SU-DHL-6 (cell line): ENCODE measurements at regions not wholly inside any gene's neighbourhood (a gene's known extent, or its start where the extent isn't known, plus 50 kb on each side); places are given as distances from the start of the nearest gene placed in this dataset.

ENCODE experiments used
- H2AFZ ChIP-seq: fragments of 200-600 bp; sonication (generic); 2 replicates; pipeline ENCODE4 v1.6.1; 2014; ENCODE audit warnings: low read depth, mild to moderate bottlenecking, moderate library complexity, mixed read lengths, antibody characterized with exemption, low read length; ENCODE audit not compliant: severe bottlenecking
- H3F3A ChIP-seq: fragments of 200-600 bp; shearing (Covaris generic); 2 replicates; pipeline ENCODE4 v1.6.0; 2016; ENCODE audit warnings: antibody characterized with exemption, mild to moderate bottlenecking; ENCODE audit not compliant: insufficient read depth
- H3K27ac ChIP-seq: fragments of 200-600 bp; sonication (generic); 2 replicates; pipeline ENCODE4 v1.5.1; 2016; ENCODE audit warnings: low read depth, mild to moderate bottlenecking, low read length, moderate library complexity, mixed read lengths
- H3K27me3 ChIP-seq: fragments of 200-600 bp; sonication (generic), shearing (Covaris generic); 2 replicates; pipeline ENCODE4 v1.6.0; 2014; ENCODE audit warnings: mild to moderate bottlenecking, low read length
- H3K36me3 ChIP-seq: fragments of 200-600 bp; sonication (generic); 2 replicates; pipeline ENCODE4 v1.6.1; 2014; ENCODE audit warnings: mild to moderate bottlenecking, low read length, mixed read lengths
- H3K4me2 ChIP-seq: fragments of 300-600, 200-600 bp; shearing (Covaris generic), sonication (generic); 2 replicates; pipeline ENCODE4 v1.6.0; 2014; ENCODE audit warnings: low read length, low read depth, mild to moderate bottlenecking; ENCODE audit not compliant: poor library complexity, severe bottlenecking
- H3K4me3 ChIP-seq: fragments of 200-600 bp; sonication (generic); 2 replicates; pipeline ENCODE4 v1.5.1; 2014; ENCODE audit warnings: antibody characterized with exemption, low read length, mild to moderate bottlenecking, mixed read lengths; ENCODE audit not compliant: insufficient read depth, poor library complexity, severe bottlenecking
- H3K79me2 ChIP-seq: fragments of 200-600 bp; sonication (generic); 2 replicates; pipeline ENCODE4 v1.6.1; 2014; ENCODE audit warnings: mild to moderate bottlenecking, low read length, moderate library complexity; ENCODE audit not compliant: insufficient read depth
- H3K9ac ChIP-seq: fragments of 200-600 bp; sonication (generic); 2 replicates; pipeline ENCODE4 v1.7.0; 2014; ENCODE audit warnings: mild to moderate bottlenecking, low read length
- H3K9me2 ChIP-seq: fragments of 200-600 bp; sonication (generic); replicated peaks from 2 replicates; pipeline ENCODE4 v1.6.1; 2014; ENCODE audit warnings: low read length; ENCODE audit not compliant: insufficient read depth
- H3K9me3 ChIP-seq: fragments of 200-600 bp; sonication (generic); 2 replicates; pipeline ENCODE4 v1.6.1; 2014; ENCODE audit warnings: low read length, mixed read lengths; ENCODE audit not compliant: insufficient read depth
- H4K20me1 ChIP-seq: fragments of 200-600 bp; sonication (generic); 2 replicates; pipeline ENCODE4 v1.6.1; 2014; ENCODE audit warnings: low read depth, mild to moderate bottlenecking, antibody characterized with exemption, low read length, moderate library complexity, mixed read lengths
- EZH2phosphoT487 ChIP-seq: fragments of 200-600 bp; sonication (generic), shearing (Covaris generic); conservative IDR thresholded peaks from 2 replicates; pipeline ENCODE4 v1.6.1; 2018; ENCODE audit warnings: mild to moderate bottlenecking, antibody characterized with exemption, low read length, moderate library complexity, mixed read lengths
- TF ChIP-seq, protein P1 (sequence below): fragments of 200-600 bp; sonication (generic); IDR thresholded peaks from one replicate; pipeline ENCODE4 v1.5.1; 2017; ENCODE audit warnings: antibody characterized with exemption, mild to moderate bottlenecking, low read length, moderate library complexity; ENCODE audit not compliant: insufficient read depth, poor library complexity, severe bottlenecking

DNA sequence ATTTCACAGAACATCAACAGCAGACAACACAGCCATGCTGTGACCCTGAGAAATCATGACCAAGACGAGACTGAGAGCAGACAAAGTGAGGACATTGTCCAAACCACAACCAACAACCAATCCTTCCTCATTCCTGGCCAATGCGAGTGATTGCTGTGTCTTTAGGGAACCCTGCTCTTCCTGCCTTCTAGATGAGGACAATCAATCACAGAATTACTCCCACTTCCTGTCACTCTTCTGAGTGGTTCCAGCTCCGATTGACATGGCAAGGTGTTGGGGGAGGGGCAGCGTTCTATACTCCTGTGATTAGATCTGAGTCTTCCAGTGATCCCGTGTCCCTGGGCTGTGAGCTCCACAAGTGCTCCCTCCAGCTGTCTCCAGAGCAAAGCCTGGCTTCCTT, 227.8 kb downstream of the STIM2 start:
- H3K27ac ChIP-seq, result no peak overlapping the region
- TF ChIP-seq, protein P1, sequence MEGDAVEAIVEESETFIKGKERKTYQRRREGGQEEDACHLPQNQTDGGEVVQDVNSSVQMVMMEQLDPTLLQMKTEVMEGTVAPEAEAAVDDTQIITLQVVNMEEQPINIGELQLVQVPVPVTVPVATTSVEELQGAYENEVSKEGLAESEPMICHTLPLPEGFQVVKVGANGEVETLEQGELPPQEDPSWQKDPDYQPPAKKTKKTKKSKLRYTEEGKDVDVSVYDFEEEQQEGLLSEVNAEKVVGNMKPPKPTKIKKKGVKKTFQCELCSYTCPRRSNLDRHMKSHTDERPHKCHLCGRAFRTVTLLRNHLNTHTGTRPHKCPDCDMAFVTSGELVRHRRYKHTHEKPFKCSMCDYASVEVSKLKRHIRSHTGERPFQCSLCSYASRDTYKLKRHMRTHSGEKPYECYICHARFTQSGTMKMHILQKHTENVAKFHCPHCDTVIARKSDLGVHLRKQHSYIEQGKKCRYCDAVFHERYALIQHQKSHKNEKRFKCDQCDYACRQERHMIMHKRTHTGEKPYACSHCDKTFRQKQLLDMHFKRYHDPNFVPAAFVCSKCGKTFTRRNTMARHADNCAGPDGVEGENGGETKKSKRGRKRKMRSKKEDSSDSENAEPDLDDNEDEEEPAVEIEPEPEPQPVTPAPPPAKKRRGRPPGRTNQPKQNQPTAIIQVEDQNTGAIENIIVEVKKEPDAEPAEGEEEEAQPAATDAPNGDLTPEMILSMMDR, result no peak
- no peak for TF ChIP-seq EZH2phosphoT487
- H3K79me2 ChIP-seq, result no peaks in the 10 kb centered on the region
- no peaks in the 10 kb centered on the region for H3K9me3 ChIP-seq
- no peak overlapping the region for H3K4me2 ChIP-seq
- H3F3A ChIP-seq, result no peaks in the 10 kb centered on the region
- H2AFZ ChIP-seq, result no peak overlapping the region
- no peak overlapping the region for H3K9ac ChIP-seq
- H3K27me3 ChIP-seq, result no peaks in the 10 kb centered on the region
- no peak overlapping the region for H3K4me3 ChIP-seq
- H3K9me2 ChIP-seq, result no peaks in the 10 kb centered on the region
- H4K20me1 ChIP-seq, result no peaks in the 10 kb centered on the region
- no peaks in the 10 kb centered on the region for H3K36me3 ChIP-seq

DNA sequence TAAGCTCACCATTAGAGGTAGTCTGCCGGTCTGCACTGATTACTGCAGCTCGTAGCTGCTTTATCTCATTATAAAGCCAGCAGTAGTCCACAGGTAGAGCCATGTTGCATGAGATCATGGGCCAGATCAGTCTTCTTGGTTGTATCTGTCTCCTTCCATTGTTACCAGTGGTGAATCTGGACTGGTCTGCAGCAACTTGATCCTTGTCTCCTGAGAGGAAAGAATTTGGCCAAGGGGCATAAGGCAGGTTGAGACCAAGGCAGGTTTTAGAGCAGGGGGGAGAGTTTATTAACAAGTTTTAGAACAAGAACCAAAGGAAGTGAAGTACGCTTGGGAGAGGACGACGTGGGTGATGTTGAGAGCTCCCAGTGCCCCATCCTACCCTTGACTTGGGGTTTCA, 228.5 kb downstream of the STIM2 start:
- Histone ChIP-seq H3K4me2 (no peak overlapping the region), H2AFZ (no peak overlapping the region), H3F3A (no peaks in the 10 kb centered on the region), H3K27ac (no peak overlapping the region), H4K20me1 (no peaks in the 10 kb centered on the region), H3K79me2 (no peaks in the 10 kb centered on the region), H3K9ac (no peak overlapping the region), H3K4me3 (no peak overlapping the region), H3K27me3 (no peaks in the 10 kb centered on the region), H3K9me3 (no peaks in the 10 kb centered on the region), H3K9me2 (no peaks in the 10 kb centered on the region), H3K36me3 (no peaks in the 10 kb centered on the region)
- TF ChIP-seq, protein P1, result no peak
- no peak for TF ChIP-seq EZH2phosphoT487

DNA sequence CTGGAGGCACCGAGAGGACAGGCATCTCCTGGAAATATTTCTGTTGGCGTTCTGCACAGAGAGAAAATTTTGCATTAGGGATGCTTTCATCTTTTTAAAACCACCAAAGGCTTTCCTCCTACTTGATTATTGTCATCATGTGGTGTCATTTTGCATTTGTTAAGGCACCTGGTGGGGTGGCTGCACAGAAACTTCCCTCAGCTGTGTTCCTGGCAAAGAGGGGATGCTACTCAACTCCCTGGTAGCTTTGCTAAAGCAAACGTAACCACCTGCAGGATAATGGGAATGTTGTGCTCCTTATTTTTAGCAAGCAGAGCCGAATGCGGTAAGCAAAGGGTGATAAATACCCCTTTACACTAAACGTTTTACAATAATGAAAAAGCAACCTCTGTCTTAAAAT, 229.8 kb downstream of the STIM2 start:
- Histone ChIP-seq H3F3A (no peaks in the 10 kb centered on the region), H3K9me2 (no peaks in the 10 kb centered on the region), H3K79me2 (no peaks in the 10 kb centered on the region), H3K27ac (no peak overlapping the region), H3K27me3 (no peaks in the 10 kb centered on the region), H3K9me3 (no peaks in the 10 kb centered on the region), H3K4me2 (no peak overlapping the region), H3K4me3 (no peak overlapping the region), H2AFZ (no peak overlapping the region), H4K20me1 (no peaks in the 10 kb centered on the region), H3K9ac (no peak overlapping the region), H3K36me3 (no peaks in the 10 kb centered on the region)
- no peak for TF ChIP-seq EZH2phosphoT487
- TF ChIP-seq, protein P1, result no peak

DNA sequence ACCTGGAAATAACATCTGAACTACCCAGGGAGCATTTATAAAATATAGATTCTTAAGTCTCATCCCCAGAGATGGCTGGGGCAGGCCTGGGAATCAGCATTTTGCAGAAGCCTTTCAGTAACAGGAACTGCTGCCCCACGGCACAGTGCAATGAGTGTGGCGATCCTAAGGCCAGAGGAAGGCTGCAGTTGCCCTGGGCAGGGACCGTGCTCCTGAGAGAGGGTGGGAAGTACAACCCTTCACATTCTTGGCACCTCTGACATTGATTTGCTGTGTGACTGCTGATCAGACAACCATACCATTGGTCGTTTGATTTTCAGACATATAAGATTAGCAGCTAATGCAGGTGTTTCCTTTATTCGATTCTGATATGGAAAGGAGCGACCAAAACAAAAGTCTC, 233.6 kb downstream of the STIM2 start:
- Histone ChIP-seq H3K79me2 (no peaks in the 10 kb centered on the region), H3K9me2 (no peaks in the 10 kb centered on the region), H4K20me1 (no peaks in the 10 kb centered on the region), H3F3A (no peaks in the 10 kb centered on the region), H3K9me3 (no peaks in the 10 kb centered on the region), H3K4me3 (no peak overlapping the region), H3K27me3 (no peaks in the 10 kb centered on the region), H3K36me3 (no peaks in the 10 kb centered on the region), H3K27ac (no peak overlapping the region), H2AFZ (no peak overlapping the region), H3K4me2 (no peak overlapping the region), H3K9ac (no peak overlapping the region)
- TF ChIP-seq, protein P1, result no peak
- TF ChIP-seq EZH2phosphoT487, result no peak
